H1 (cell line): ENCODE measurements at regions not wholly inside any gene's neighbourhood (a gene's known extent, or its start where the extent isn't known, plus 50 kb on each side); places are given as distances from the start of the nearest gene placed in this dataset.

Experiments
- EZH2 ChIP-seq: fragments of 200-600 bp; sonication (generic); IDR thresholded peaks from 2 replicates; pipeline ENCODE4 v1.7.1; 2012; ENCODE audit warnings: low read depth, mild to moderate bottlenecking, moderate library complexity, low read length, inconsistent platforms; ENCODE audit not compliant: severe bottlenecking
- POLR2A ChIP-seq, 2 experiments: IDR thresholded peaks; 1 replicate in 1 of 2; 2 replicates in 1 of 2; pipeline ENCODE4 v1.6.1; 2011; ENCODE audit warnings: low read depth in 2 of 2, low read length in 2 of 2, mild to moderate bottlenecking in 2 of 2; ENCODE audit errors: control extremely low read depth in 1 of 2

DNA sequence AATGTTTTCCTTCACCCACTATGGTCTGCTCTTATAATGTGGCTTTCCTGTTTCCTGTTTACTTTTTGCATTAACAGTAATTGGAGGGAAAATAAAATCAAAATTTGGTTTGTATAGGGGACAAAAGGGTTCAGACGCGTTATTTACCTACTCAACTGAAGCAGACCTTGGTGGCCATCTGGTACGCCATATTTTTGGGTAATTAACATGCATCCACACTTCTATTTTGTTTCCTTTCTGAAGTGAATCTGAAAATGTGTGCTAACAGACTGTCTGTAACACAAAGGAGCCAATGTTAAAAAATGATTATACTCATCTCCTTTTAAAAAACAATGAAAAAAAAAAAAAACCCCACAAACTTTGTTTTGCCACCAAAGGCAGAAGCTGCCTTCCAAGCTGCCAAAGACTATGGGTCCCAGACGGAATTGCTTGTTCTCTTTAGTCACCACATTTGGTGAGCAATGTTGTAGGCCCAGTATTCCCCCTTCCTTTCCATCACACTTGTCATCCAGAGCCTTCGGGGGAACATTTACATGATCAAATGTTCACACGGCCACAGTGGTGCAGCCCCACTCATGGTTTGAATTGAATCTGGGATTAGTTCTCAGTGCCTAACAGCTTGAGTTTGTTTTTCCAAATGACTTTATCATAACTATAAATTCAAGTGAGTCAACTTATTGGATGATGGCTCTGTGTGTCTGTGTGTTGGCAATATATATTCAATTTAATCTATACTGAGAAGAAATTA is 323.7 kb upstream of the CD180 start:
- TF ChIP-seq POLR2A (IDR thresholded peaks at IDR 0.05; ENCODE audit: control extremely low read depth in 1 of 2, low read depth in 2 of 2, low read length in 2 of 2): no peak
- TF ChIP-seq EZH2: no peak
